HG02759 (cell line): ENCODE measurements at regions not wholly inside any gene's neighbourhood (a gene's known extent, or its start where the extent isn't known, plus 50 kb on each side); places are given as distances from the start of the nearest gene placed in this dataset.
"Not testable (repeated sequence)": the region's sequence is repeated elsewhere in the genome, so short reads cannot be mapped to it uniquely, and the experiment has no call there.

ENCODE experiments used
- ATAC-seq: cut with Tn5 transposase; IDR thresholded peaks from one replicate; pipeline ENCODE4 v1.9.1; 2021; ENCODE audit warnings: mild to moderate bottlenecking, moderate library complexity; ENCODE audit not compliant: unreplicated experiment

- no peak for ATAC-seq
These were observed 1281.3 kb upstream of the ZEB2 start for GRCh38 chr2:145801210-145801609.

GRCh38 chr2:145800151-145801091 is 1280.5 kb upstream of the ZEB2 start:
- ATAC-seq = no peak

GRCh38 chr2:145799595-145800108 is 1279.7 kb upstream of the ZEB2 start:
- ATAC-seq = no peak

GRCh38 chr2:145798419-145798818 is 1278.5 kb upstream of the ZEB2 start:
- no peak for ATAC-seq

- no peak for ATAC-seq
These were observed 1277.8 kb upstream of the ZEB2 start for GRCh38 chr2:145797692-145798091.

- no peak for ATAC-seq
These were observed 1272.8 kb upstream of the ZEB2 start for GRCh38 chr2:145792745-145793144.

GRCh38 chr2:145789636-145790035 is 1269.7 kb upstream of the ZEB2 start:
- ATAC-seq = no peak

- not testable (repeated sequence) for ATAC-seq
These were observed 1267.9 kb upstream of the ZEB2 start for GRCh38 chr2:145787597-145788361.

- ATAC-seq = not testable (repeated sequence)
These were observed 1262.7 kb upstream of the ZEB2 start for GRCh38 chr2:145782607-145783006.

GRCh38 chr2:145777914-145778313 is 1258.0 kb upstream of the ZEB2 start:
- peak; percentile 73 for ATAC-seq

- no peak for ATAC-seq
These were observed 1257.4 kb upstream of the ZEB2 start for GRCh38 chr2:145777297-145777696.

- no peak for ATAC-seq
These were observed 1255.7 kb upstream of the ZEB2 start for GRCh38 chr2:145775591-145775990.

GRCh38 chr2:145771525-145771924 is 1251.6 kb upstream of the ZEB2 start:
- ATAC-seq = peak; percentile 98

- ATAC-seq = no peak
These were observed 1249.2 kb upstream of the ZEB2 start for GRCh38 chr2:145769011-145769716.

GRCh38 chr2:145765874-145766273 is 1246.0 kb upstream of the ZEB2 start:
- no peak for ATAC-seq

- ATAC-seq = no peak
These were observed 1244.7 kb upstream of the ZEB2 start for GRCh38 chr2:145764631-145765030.

GRCh38 chr2:145760781-145761649 is 1241.1 kb upstream of the ZEB2 start:
- ATAC-seq = no peak

- no peak for ATAC-seq
These were observed 1239.5 kb upstream of the ZEB2 start for GRCh38 chr2:145759228-145759915.

GRCh38 chr2:145757503-145758246 is 1237.8 kb upstream of the ZEB2 start:
- no peak for ATAC-seq
